Uterus (tissue), 2 donors: ENCODE measurements at regions not wholly inside any gene's neighbourhood (a gene's known extent, or its start where the extent isn't known, plus 50 kb on each side); places are given as distances from the start of the nearest gene placed in this dataset.

Experiments
- POLR2A ChIP-seq, 2 donors: fragments of 450-650 bp; IDR thresholded peaks; one replicate each; pipeline ENCODE4 v1.6.1; 2016; ENCODE audit warnings: antibody characterized with exemption in 2 of 2, mild to moderate bottlenecking in 1 of 2, moderate library complexity in 1 of 2
- TF ChIP-seq, protein P1 (sequence below), 4 experiments: fragments of 200-600 bp in 2 of 4; fragments of 450-650 bp in 2 of 4; sonication (generic) in 2 of 4; IDR thresholded peaks; one replicate each; pipeline ENCODE4 v1.5.1; 2016 to 2019; ENCODE audit warnings: antibody characterized with exemption in 4 of 4, mild to moderate bottlenecking in 2 of 4, moderate library complexity in 1 of 4

DNA sequence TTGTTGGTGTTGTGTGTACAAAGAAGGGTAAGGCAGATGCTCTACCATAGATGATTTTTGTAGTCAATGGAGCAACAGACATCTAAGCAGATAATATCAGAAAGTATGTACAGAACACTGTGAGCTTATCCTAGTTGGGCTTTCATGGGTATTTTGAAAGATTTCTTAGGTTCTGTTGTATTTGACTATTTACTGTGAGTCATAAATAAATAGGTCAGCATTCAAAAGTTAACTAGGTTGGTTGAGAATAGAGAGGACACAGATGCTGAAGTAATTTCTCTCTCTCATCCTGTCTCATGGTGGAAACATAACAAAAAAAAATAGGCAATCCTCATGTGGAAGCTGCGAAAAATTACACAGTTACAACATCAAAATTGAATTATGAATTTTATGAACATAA lies 413.5 kb downstream of the CCDC91 start:
- no peak for TF ChIP-seq POLR2A (IDR thresholded peaks at IDR 0.05)
- TF ChIP-seq, protein P1, sequence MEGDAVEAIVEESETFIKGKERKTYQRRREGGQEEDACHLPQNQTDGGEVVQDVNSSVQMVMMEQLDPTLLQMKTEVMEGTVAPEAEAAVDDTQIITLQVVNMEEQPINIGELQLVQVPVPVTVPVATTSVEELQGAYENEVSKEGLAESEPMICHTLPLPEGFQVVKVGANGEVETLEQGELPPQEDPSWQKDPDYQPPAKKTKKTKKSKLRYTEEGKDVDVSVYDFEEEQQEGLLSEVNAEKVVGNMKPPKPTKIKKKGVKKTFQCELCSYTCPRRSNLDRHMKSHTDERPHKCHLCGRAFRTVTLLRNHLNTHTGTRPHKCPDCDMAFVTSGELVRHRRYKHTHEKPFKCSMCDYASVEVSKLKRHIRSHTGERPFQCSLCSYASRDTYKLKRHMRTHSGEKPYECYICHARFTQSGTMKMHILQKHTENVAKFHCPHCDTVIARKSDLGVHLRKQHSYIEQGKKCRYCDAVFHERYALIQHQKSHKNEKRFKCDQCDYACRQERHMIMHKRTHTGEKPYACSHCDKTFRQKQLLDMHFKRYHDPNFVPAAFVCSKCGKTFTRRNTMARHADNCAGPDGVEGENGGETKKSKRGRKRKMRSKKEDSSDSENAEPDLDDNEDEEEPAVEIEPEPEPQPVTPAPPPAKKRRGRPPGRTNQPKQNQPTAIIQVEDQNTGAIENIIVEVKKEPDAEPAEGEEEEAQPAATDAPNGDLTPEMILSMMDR (IDR thresholded peaks at IDR 0.05), result no peak
